ENCODE measurements at regions not wholly inside any gene's neighbourhood (a gene's known extent, or its start where the extent isn't known, plus 50 kb on each side); places are given as distances from the start of the nearest gene placed in this dataset.

- ATAC-seq (no peak), DNase-seq (ENCODE audit: low spot score in 2 of 2) (no peak)
- H3K36me3 Mint-ChIP-seq: no peaks in the 10 kb centered on the region
- H3K27ac Mint-ChIP-seq: no peak overlapping the region
- H3K4me3 Mint-ChIP-seq: no peak overlapping the region
- H3K4me1 Mint-ChIP-seq: no peaks in the 10 kb centered on the region
- H3K9me3 Mint-ChIP-seq: peaks cover 19% of the 10 kb centered on the region
Observed at GRCh38 chr4:164408831-164409230, 345.1 kb upstream of the SMIM31 start.

GRCh38 chr4:164410401-164410800 is 343.5 kb upstream of the SMIM31 start:
- Mint-ChIP-seq H3K4me3 (no peak overlapping the region), H3K9me3 (peaks cover 19% of the 10 kb centered on the region), H3K27ac (no peak overlapping the region), H3K36me3 (no peaks in the 10 kb centered on the region), H3K4me1 (no peaks in the 10 kb centered on the region)
- DNase-seq (ENCODE audit: low spot score in 2 of 2): no peak
- no peak for ATAC-seq

DNA sequence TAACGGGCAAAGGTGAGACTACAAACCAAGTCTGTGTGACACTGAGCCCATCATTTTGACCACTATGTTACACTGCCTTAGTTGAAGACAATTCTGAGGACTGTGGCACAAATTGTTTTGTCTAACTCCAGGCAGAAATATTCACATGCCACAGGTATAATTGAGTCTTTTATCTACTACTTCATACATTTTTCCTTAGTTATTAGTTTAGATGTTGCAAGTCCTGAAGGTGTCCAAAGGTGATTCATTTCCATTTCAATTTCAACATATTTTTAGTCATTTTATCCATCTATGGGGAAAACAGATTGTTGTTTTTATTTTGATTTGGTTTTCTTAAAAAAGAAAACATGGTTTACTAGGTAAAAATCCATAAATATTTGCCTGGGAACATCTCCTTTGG is 341.7 kb upstream of the SMIM31 start:
- no peaks in the 10 kb centered on the region for H3K4me1 Mint-ChIP-seq
- no peak for ATAC-seq
- H3K36me3 Mint-ChIP-seq: no peaks in the 10 kb centered on the region
- no peak for DNase-seq (ENCODE audit: low spot score in 2 of 2)
- H3K9me3 Mint-ChIP-seq: peaks cover 19% of the 10 kb centered on the region
- H3K4me3 Mint-ChIP-seq: no peak overlapping the region
- H3K27ac Mint-ChIP-seq: no peak overlapping the region

DNA sequence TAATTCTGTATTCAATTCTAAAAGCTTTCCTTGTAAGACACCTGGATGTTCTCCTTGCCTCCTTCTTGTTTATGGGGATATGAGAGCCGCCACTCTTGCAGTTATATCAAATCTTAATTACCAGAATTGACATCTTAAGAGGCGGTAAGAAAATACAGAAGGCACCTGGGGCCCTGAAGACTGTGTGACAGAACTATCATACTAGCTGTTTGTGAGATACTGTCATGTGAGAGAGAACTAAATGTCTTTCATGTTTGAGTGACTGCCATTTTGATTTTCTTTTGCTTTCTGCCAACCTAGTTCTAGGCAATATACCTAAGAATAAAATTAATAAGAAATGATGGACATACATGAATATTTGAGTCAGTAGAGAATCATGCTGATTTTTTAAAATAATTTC is 340.2 kb upstream of the SMIM31 start:
- DNase-seq (ENCODE audit: low spot score in 2 of 2): no peak
- Mint-ChIP-seq H3K36me3 (no peaks in the 10 kb centered on the region), H3K27ac (no peak overlapping the region), H3K4me3 (no peak overlapping the region), H3K9me3 (peaks cover 11% of the 10 kb centered on the region), H3K4me1 (no peaks in the 10 kb centered on the region)
- no peak for ATAC-seq

DNA sequence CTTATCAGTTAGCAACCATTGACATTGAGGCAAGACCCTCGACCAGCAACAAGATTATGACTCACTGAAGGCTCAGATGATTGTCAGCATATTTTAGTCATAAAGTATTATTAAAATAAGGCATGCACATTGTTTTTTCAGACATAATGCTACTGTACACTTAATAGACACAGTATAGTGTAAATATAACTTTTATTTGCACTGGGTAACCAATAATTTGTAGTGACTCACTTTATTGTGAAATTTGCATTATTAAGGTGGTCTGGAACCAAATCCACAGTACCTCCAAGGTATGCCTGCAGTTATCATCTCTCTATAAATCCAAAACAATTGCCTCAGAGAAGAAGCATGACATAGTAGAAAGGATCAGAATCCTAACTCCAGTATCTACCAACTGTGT is 330.1 kb upstream of the SMIM31 start:
- Mint-ChIP-seq H3K36me3 (no peaks in the 10 kb centered on the region), H3K27ac (no peak overlapping the region), H3K9me3 (peaks cover 10% of the 10 kb centered on the region), H3K4me3 (no peak overlapping the region), H3K4me1 (no peaks in the 10 kb centered on the region)
- DNase-seq (ENCODE audit: low spot score in 2 of 2) (no peak), ATAC-seq (no peak)

- H3K36me3 Mint-ChIP-seq: no peaks in the 10 kb centered on the region
- no peak for ATAC-seq
Observed at GRCh38 chr4:164424846-164425245, 329.1 kb upstream of the SMIM31 start.

DNA sequence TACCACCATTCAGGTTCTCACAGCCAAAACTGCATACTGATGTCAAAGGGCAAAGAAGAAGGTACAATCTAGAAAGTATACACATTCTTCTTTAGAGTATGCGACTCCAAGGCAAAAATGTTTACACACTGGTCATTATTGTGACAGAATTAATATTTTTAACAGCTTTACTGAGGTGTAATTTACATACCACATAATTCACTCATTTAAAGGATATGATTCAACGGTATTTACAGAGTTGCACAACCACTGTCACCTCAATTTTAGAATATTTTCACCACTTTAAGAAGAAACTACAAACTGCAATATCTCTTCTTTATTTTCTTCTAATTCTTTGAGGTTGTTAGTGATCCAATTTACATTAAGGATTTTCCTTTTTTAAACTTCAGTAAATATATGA is 325.4 kb upstream of the SMIM31 start:
- Mint-ChIP-seq H3K36me3 (no peaks in the 10 kb centered on the region), H3K9me3 (peaks cover 8% of the 10 kb centered on the region), H3K27ac (no peak overlapping the region), H3K4me1 (no peaks in the 10 kb centered on the region), H3K4me3 (no peak overlapping the region)
- DNase-seq (ENCODE audit: low spot score in 2 of 2) (no peak), ATAC-seq (no peak)

More at GRCh38 chr4:164424846-164425245, 329.1 kb upstream of the SMIM31 start:
- DNase-seq (ENCODE audit: low spot score in 2 of 2): no peak
- Mint-ChIP-seq H3K9me3 (peaks cover 10% of the 10 kb centered on the region), H3K27ac (no peak overlapping the region), H3K4me1 (no peaks in the 10 kb centered on the region), H3K4me3 (no peak overlapping the region)

GRCh38 chr4:164438321-164438720 is 315.6 kb upstream of the SMIM31 start:
- no peaks in the 10 kb centered on the region for H3K4me1 Mint-ChIP-seq
- H3K4me3 Mint-ChIP-seq: no peak overlapping the region
- H3K9me3 Mint-ChIP-seq: no peaks in the 10 kb centered on the region
- ATAC-seq (no peak), DNase-seq (ENCODE audit: low spot score in 2 of 2) (no peak)
- no peak overlapping the region for H3K27ac Mint-ChIP-seq
- H3K36me3 Mint-ChIP-seq: no peaks in the 10 kb centered on the region

- Mint-ChIP-seq H3K27ac (no peak overlapping the region), H3K9me3 (no peaks in the 10 kb centered on the region), H3K36me3 (no peaks in the 10 kb centered on the region), H3K4me3 (no peak overlapping the region), H3K4me1 (no peaks in the 10 kb centered on the region)
- DNase-seq (ENCODE audit: low spot score in 2 of 2) (no peak), ATAC-seq (no peak)
Observed at GRCh38 chr4:164439037-164439436, 314.9 kb upstream of the SMIM31 start.

GRCh38 chr4:164440199-164440598 is 313.7 kb upstream of the SMIM31 start:
- Mint-ChIP-seq H3K4me1 (no peaks in the 10 kb centered on the region), H3K4me3 (no peak overlapping the region), H3K27ac (no peak overlapping the region), H3K36me3 (no peaks in the 10 kb centered on the region), H3K9me3 (no peaks in the 10 kb centered on the region)
- no peak for ATAC-seq
- DNase-seq (ENCODE audit: low spot score in 2 of 2): no peak

GRCh38 chr4:164441109-164441508 is 312.8 kb upstream of the SMIM31 start:
- H3K4me3 Mint-ChIP-seq: no peak overlapping the region
- no peaks in the 10 kb centered on the region for H3K36me3 Mint-ChIP-seq
- DNase-seq (ENCODE audit: low spot score in 2 of 2): no peak
- no peak overlapping the region for H3K27ac Mint-ChIP-seq
- no peaks in the 10 kb centered on the region for H3K9me3 Mint-ChIP-seq
- no peak for ATAC-seq
- no peaks in the 10 kb centered on the region for H3K4me1 Mint-ChIP-seq

GRCh38 chr4:164442180-164442579 is 311.8 kb upstream of the SMIM31 start:
- H3K27ac Mint-ChIP-seq: no peak overlapping the region
- H3K36me3 Mint-ChIP-seq: no peaks in the 10 kb centered on the region
- no peak overlapping the region for H3K4me3 Mint-ChIP-seq
- H3K4me1 Mint-ChIP-seq: no peaks in the 10 kb centered on the region
- no peaks in the 10 kb centered on the region for H3K9me3 Mint-ChIP-seq
- ATAC-seq: no peak
- no peak for DNase-seq (ENCODE audit: low spot score in 2 of 2)

DNA sequence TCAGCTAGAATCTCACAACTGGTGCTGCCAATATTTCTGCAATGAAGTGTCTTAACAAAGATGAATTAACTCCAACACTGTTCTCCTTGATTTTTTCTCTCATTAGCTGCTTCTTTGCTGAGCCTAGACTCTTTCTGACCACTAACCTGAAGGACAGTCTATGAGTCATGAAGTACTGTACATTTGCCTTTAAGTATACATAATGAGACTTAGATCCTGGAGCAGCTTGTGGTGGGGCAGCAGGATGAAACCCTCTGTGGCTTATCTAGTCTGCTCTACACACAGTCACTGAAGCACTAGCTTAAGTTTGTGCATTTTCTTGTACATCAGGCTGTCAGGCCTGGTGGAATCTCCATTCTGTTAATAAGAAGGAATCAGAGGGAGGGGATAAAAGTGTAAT is 307.4 kb upstream of the SMIM31 start:
- no peak for DNase-seq (ENCODE audit: low spot score in 2 of 2)
- ATAC-seq: no peak
- no peaks in the 10 kb centered on the region for H3K36me3 Mint-ChIP-seq

GRCh38 chr4:164461901-164462300 is 292.0 kb upstream of the SMIM31 start:
- Mint-ChIP-seq H3K9me3 (peaks cover 11% of the 10 kb centered on the region), H3K36me3 (no peaks in the 10 kb centered on the region), H3K4me3 (no peak overlapping the region), H3K4me1 (no peaks in the 10 kb centered on the region), H3K27ac (no peak overlapping the region)
- DNase-seq (ENCODE audit: low spot score in 2 of 2) (no peak), ATAC-seq (no peak)

More for the DNA sequence above, 307.4 kb upstream of the SMIM31 start:
- Mint-ChIP-seq H3K27ac (no peak overlapping the region), H3K4me1 (no peaks in the 10 kb centered on the region), H3K9me3 (peaks cover 9% of the 10 kb centered on the region), H3K4me3 (no peak overlapping the region)

DNA sequence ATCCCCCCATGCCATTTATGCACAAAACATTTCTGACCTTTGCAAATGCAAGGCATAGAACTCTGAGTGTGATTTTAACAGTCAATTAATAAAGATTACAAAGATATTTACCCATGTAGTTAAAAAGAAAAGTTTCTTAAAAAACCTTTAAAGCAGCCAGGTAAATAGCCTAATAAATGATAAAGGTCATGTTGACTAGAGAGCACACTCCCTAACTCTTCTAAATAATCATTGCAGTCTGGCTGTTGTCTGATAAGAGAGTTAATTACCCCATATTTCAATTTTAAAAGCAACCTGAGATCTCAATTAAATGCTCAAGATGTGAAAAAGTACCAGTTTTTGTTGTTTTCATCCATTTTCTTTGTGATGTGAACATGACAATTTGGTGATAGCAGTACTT is 291.5 kb upstream of the SMIM31 start:
- Mint-ChIP-seq H3K4me1 (no peaks in the 10 kb centered on the region), H3K36me3 (no peaks in the 10 kb centered on the region), H3K4me3 (no peak overlapping the region), H3K27ac (no peak overlapping the region), H3K9me3 (peaks cover 14% of the 10 kb centered on the region)
- no peak for DNase-seq (ENCODE audit: low spot score in 2 of 2)
- no peak for ATAC-seq

GRCh38 chr4:164464313-164464712 is 289.6 kb upstream of the SMIM31 start:
- no peaks in the 10 kb centered on the region for H3K4me1 Mint-ChIP-seq
- ATAC-seq (no peak), DNase-seq (ENCODE audit: low spot score in 2 of 2) (no peak)
- H3K27ac Mint-ChIP-seq: no peak overlapping the region
- no peak overlapping the region for H3K4me3 Mint-ChIP-seq
- no peaks in the 10 kb centered on the region for H3K36me3 Mint-ChIP-seq
- peaks cover 11% of the 10 kb centered on the region for H3K9me3 Mint-ChIP-seq

GRCh38 chr4:164467493-164467892 is 286.4 kb upstream of the SMIM31 start:
- ATAC-seq (no peak), DNase-seq (ENCODE audit: low spot score in 2 of 2) (no peak)
- Mint-ChIP-seq H3K36me3 (no peaks in the 10 kb centered on the region), H3K27ac (no peak overlapping the region), H3K4me1 (no peaks in the 10 kb centered on the region), H3K4me3 (no peak overlapping the region), H3K9me3 (peaks cover 9% of the 10 kb centered on the region)

Data from stimulated activated effector memory CD8-positive, alpha-beta T cell treated with anti-CD3 and anti-CD28 coated beads, Interleukin-12 subunit alpha, Interleukin-12 subunit beta, amount 100 ng/mL, for 72 hours (primary cell).